ENCODE measurements at regions not wholly inside any gene's neighbourhood (a gene's known extent, or its start where the extent isn't known, plus 50 kb on each side); places are given as distances from the start of the nearest gene placed in this dataset.

DNA sequence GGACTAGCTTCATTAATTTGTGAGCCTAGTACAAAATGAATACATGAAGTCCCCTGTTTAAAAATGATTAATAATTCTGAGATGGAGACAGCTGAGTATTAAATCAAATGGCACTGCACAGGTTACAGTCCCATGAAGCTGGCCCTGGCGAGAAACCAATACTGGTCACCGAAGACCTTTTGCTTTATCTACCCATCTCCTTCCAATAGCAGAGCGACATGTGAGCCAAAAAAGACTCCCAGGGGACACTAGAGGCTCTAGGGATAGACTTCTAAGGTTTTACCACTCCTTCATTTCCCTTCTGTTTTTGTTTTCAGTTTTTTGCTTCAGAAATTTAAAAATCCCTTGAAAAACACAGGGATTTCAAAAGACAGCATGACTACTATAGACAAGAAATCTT is 97.0 kb upstream of the CCSER1 start:
- no peaks in the 10 kb centered on the region for H3K9me3 ChIP-seq (ENCODE audit: low read length)
- no peaks in the 10 kb centered on the region for H3K79me2 ChIP-seq (ENCODE audit: insufficient read depth, low read depth, low read length)
- ChIA-PET POLR2A (no interaction called here), CTCF (ENCODE audit: unreplicated experiment) (no interaction called here)
- H3K4me2 ChIP-seq (ENCODE audit: low read length) = no peak overlapping the region
- no peak overlapping the region for H2AFZ ChIP-seq (ENCODE audit: low read length)
- BruUV-seq (replicated peaks) = no TSS peak
- no peaks in the 10 kb centered on the region for H3K4me1 ChIP-seq (ENCODE audit: insufficient read depth, low read length, poor library complexity, severe bottlenecking)
- H3K9me2 ChIP-seq (ENCODE audit: insufficient read depth, low read length) = no peaks in the 10 kb centered on the region
- no peak overlapping the region for H3K27ac ChIP-seq (ENCODE audit: low read depth, low read length, poor library complexity, severe bottlenecking)
- intact Hi-C loops (cut with micrococcal nuclease; ENCODE audit: unreplicated experiment) = no loop called here
- no peaks in the 10 kb centered on the region for H3K36me3 ChIP-seq (ENCODE audit: insufficient read depth, low read length)
- H4K20me1 ChIP-seq (ENCODE audit: insufficient read depth, low read length) = no peaks in the 10 kb centered on the region
- DNase-seq (ENCODE audit: low spot score) = no peak
- TF ChIP-seq, protein P1, sequence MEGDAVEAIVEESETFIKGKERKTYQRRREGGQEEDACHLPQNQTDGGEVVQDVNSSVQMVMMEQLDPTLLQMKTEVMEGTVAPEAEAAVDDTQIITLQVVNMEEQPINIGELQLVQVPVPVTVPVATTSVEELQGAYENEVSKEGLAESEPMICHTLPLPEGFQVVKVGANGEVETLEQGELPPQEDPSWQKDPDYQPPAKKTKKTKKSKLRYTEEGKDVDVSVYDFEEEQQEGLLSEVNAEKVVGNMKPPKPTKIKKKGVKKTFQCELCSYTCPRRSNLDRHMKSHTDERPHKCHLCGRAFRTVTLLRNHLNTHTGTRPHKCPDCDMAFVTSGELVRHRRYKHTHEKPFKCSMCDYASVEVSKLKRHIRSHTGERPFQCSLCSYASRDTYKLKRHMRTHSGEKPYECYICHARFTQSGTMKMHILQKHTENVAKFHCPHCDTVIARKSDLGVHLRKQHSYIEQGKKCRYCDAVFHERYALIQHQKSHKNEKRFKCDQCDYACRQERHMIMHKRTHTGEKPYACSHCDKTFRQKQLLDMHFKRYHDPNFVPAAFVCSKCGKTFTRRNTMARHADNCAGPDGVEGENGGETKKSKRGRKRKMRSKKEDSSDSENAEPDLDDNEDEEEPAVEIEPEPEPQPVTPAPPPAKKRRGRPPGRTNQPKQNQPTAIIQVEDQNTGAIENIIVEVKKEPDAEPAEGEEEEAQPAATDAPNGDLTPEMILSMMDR (conservative IDR thresholded peaks at IDR 0.05; ENCODE audit: low read length) = no peak
- TF ChIP-seq EZH2phosphoT487 (IDR thresholded peaks at IDR 0.05; ENCODE audit: borderline replicate concordance, low read depth, low read length) = no peak
- no peak overlapping the region for H3K4me3 ChIP-seq (ENCODE audit: low read depth, low read length, poor library complexity, severe bottlenecking)

DNA sequence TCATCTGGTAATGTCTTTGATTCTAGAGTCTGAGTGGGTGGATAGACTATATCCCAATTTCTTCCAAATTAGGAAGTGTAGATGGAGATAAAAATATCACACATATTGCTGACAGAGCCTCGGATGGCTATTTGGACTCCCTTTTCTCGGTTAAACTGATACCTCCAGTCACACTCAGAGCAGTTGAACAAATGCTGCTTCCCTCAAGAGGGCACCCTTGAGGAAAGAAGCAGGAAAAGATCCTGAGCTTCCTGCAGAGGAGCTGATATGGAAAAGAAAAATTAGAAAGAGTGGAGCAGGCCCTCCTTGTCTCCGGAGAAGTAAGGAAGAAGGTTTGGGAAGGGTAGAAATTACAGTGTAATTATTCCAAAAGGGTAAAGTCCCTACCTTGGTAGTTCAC is 96.2 kb upstream of the CCSER1 start:
- no peak overlapping the region for H3K4me3 ChIP-seq (ENCODE audit: low read depth, low read length, poor library complexity, severe bottlenecking)
- TF ChIP-seq, protein P1 (conservative IDR thresholded peaks at IDR 0.05; ENCODE audit: low read length) = 0 out of 2 replicates have a peak, but pooled peaks have one; percentile 12
- TF ChIP-seq EZH2phosphoT487 (IDR thresholded peaks at IDR 0.05; ENCODE audit: borderline replicate concordance, low read depth, low read length) = no peak
- H3K4me2 ChIP-seq (ENCODE audit: low read length) = no peak overlapping the region
- no peak overlapping the region for H3K27ac ChIP-seq (ENCODE audit: low read depth, low read length, poor library complexity, severe bottlenecking)
- ChIA-PET POLR2A (no interaction called here), CTCF (ENCODE audit: unreplicated experiment) (no interaction called here)
- no peaks in the 10 kb centered on the region for H4K20me1 ChIP-seq (ENCODE audit: insufficient read depth, low read length)
- no peaks in the 10 kb centered on the region for H3K9me3 ChIP-seq (ENCODE audit: low read length)
- intact Hi-C loops (cut with micrococcal nuclease; ENCODE audit: unreplicated experiment) = no loop called here
- DNase-seq (ENCODE audit: low spot score) = no peak
- no TSS peak for BruUV-seq (replicated peaks)
- H2AFZ ChIP-seq (ENCODE audit: low read length) = no peak overlapping the region
- H3K36me3 ChIP-seq (ENCODE audit: insufficient read depth, low read length) = no peaks in the 10 kb centered on the region
- no peaks in the 10 kb centered on the region for H3K79me2 ChIP-seq (ENCODE audit: insufficient read depth, low read depth, low read length)
- no peaks in the 10 kb centered on the region for H3K4me1 ChIP-seq (ENCODE audit: insufficient read depth, low read length, poor library complexity, severe bottlenecking)
- no peaks in the 10 kb centered on the region for H3K9me2 ChIP-seq (ENCODE audit: insufficient read depth, low read length)

DNA sequence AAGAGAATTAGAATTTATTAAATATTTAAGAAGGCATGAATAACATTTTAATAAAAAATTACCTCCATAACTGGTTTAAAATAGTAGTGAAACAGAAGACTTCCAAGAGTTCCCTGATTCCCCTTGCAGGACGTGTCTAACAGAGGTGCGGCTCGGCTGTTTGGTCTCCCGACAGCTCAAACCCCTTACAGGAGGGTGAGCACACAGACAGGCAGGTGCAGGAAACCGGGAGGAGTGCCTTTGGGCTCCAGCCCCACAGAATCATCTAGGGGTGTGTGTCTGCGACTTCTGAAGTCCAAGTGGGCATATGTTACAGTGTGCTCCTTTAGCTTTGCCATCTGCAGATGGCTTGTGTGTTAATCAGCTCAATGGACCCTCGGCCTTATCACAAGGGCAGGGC is 88.1 kb upstream of the CCSER1 start:
- CTCF ChIA-PET (ENCODE audit: unreplicated experiment) = no interaction called here
- BruUV-seq (replicated peaks) = no TSS peak
- no peaks in the 10 kb centered on the region for H3K36me3 ChIP-seq (ENCODE audit: insufficient read depth, low read length)
- H4K20me1 ChIP-seq (ENCODE audit: insufficient read depth, low read length) = no peaks in the 10 kb centered on the region
- DNase-seq (ENCODE audit: low spot score) = no peak
- no peak for TF ChIP-seq EZH2phosphoT487 (IDR thresholded peaks at IDR 0.05; ENCODE audit: borderline replicate concordance, low read depth, low read length)
- TF ChIP-seq, protein P1 (conservative IDR thresholded peaks at IDR 0.05; ENCODE audit: low read length) = no peak
- no peak overlapping the region for H3K4me3 ChIP-seq (ENCODE audit: low read depth, low read length, poor library complexity, severe bottlenecking)
- H3K9me3 ChIP-seq (ENCODE audit: low read length) = no peaks in the 10 kb centered on the region
- POLR2A ChIA-PET = no interaction called here
- H2AFZ ChIP-seq (ENCODE audit: low read length) = no peak overlapping the region
- no peaks in the 10 kb centered on the region for H3K79me2 ChIP-seq (ENCODE audit: insufficient read depth, low read depth, low read length)
- H3K4me2 ChIP-seq (ENCODE audit: low read length) = no peak overlapping the region
- H3K4me1 ChIP-seq (ENCODE audit: insufficient read depth, low read length, poor library complexity, severe bottlenecking) = no peaks in the 10 kb centered on the region
- H3K27ac ChIP-seq (ENCODE audit: low read depth, low read length, poor library complexity, severe bottlenecking) = no peak overlapping the region
- intact Hi-C loops (cut with micrococcal nuclease; ENCODE audit: unreplicated experiment) = no loop called here
- H3K9me2 ChIP-seq (ENCODE audit: insufficient read depth, low read length) = no peaks in the 10 kb centered on the region
